Stomach (tissue), 4 donors: ENCODE measurements at regions not wholly inside any gene's neighbourhood (a gene's known extent, or its start where the extent isn't known, plus 50 kb on each side); places are given as distances from the start of the nearest gene placed in this dataset.

ENCODE experiments used
- CTCF ChIP-seq, 7 experiments: fragments of 450-650 bp in 4 of 7; fragments of 200-600 bp in 3 of 7; sonication (generic) in 3 of 7; IDR thresholded peaks; one replicate each; pipeline ENCODE4 v1.5.1; 2016 to 2019; ENCODE audit warnings: antibody characterized with exemption in 7 of 7, control low read depth in 2 of 7, mild to moderate bottlenecking in 1 of 7
- EP300 ChIP-seq: sonication (generic); formaldehyde crosslinking; IDR thresholded peaks from one replicate; pipeline ENCODE4 v1.6.1; 2017; ENCODE audit warnings: antibody characterized with exemption

GRCh38 chr12:60672949-60673348 lies 1077.1 kb downstream of the SLC16A7 start:
- TF ChIP-seq EP300 (no peak), CTCF (IDR thresholded peaks at IDR 0.05) (no peak)
